Keratinocyte (primary cell): ENCODE measurements at regions not wholly inside any gene's neighbourhood (a gene's known extent, or its start where the extent isn't known, plus 50 kb on each side); places are given as distances from the start of the nearest gene placed in this dataset.

Experiments used
- DNase-seq: peaks from one replicate; pipeline ENCODE4 v3.0.0-alpha.2; 2011; ENCODE audit warnings: low read depth, missing footprints, low spot score
- FAIRE-seq: peaks from 2 replicates; lab custom pipeline; 2011; peaks lifted over from hg19 to GRCh38; lab: Jason Lieb, UNC
- H2AFZ ChIP-seq: 2 replicates; pipeline ENCODE4 v1.6.0; 2012; ENCODE audit warnings: low read length, control low read depth, inconsistent platforms; ENCODE audit not compliant: control insufficient read depth
- H3K27ac ChIP-seq: 2 replicates; pipeline ENCODE4 v1.5.1; 2011; ENCODE audit warnings: low read length; ENCODE audit not compliant: control insufficient read depth, insufficient read depth
- H3K27me3 ChIP-seq: 3 replicates; pipeline ENCODE4 v1.6.0; 2011; ENCODE audit warnings: low read length; ENCODE audit not compliant: control insufficient read depth, insufficient read depth; ENCODE audit errors: extremely low read depth
- H3K36me3 ChIP-seq, 2 experiments: 2 replicates in 1 of 2; 3 replicates in 1 of 2; pipeline ENCODE4 v1.5.1; 2011; ENCODE audit warnings: low read length in 2 of 2, mild to moderate bottlenecking in 1 of 2; ENCODE audit not compliant: control insufficient read depth in 2 of 2, insufficient read depth in 2 of 2; ENCODE audit errors: extremely low read depth in 1 of 2
- H3K4me1 ChIP-seq: 3 replicates; pipeline ENCODE4 v1.5.1; 2011; ENCODE audit warnings: low read length; ENCODE audit not compliant: control insufficient read depth, insufficient read depth; ENCODE audit errors: extremely low read depth
- H3K4me2 ChIP-seq: 3 replicates; pipeline ENCODE4 v1.6.0; 2011; ENCODE audit warnings: low read depth, low read length; ENCODE audit not compliant: control insufficient read depth, insufficient read depth; ENCODE audit errors: extremely low read depth
- H3K4me3 ChIP-seq, 3 experiments: fragments of 200-600 bp in 1 of 3; sonication (generic) in 1 of 3; 2 replicates in 2 of 3; 3 replicates in 1 of 3; pipeline ENCODE4 v1.5.1; 2011 to 2016; ENCODE audit warnings: low read length in 3 of 3, mild to moderate bottlenecking in 3 of 3, control low read depth in 2 of 3, inconsistent platforms in 1 of 3, low read depth in 1 of 3, mixed read lengths in 1 of 3, mixed run types in 1 of 3, moderate library complexity in 1 of 3; ENCODE audit not compliant: control insufficient read depth in 2 of 3, insufficient read depth in 2 of 3; ENCODE audit errors: extremely low read depth in 1 of 3
- H3K79me2 ChIP-seq: 2 replicates; pipeline ENCODE4 v1.6.0; 2012; ENCODE audit warnings: low read length; ENCODE audit not compliant: control insufficient read depth, insufficient read depth
- H3K9ac ChIP-seq: 3 replicates; pipeline ENCODE4 v1.6.0; 2011; ENCODE audit warnings: low read length; ENCODE audit not compliant: control insufficient read depth, insufficient read depth; ENCODE audit errors: extremely low read depth
- H3K9me1 ChIP-seq: 3 replicates; pipeline ENCODE4 v1.6.0; 2011; ENCODE audit warnings: low read length; ENCODE audit not compliant: control insufficient read depth, insufficient read depth; ENCODE audit errors: extremely low read depth
- H3K9me3 ChIP-seq: 2 replicates; pipeline ENCODE4 v1.5.1; 2012; ENCODE audit warnings: low read depth, low read length; ENCODE audit not compliant: control insufficient read depth
- H4K20me1 ChIP-seq: 3 replicates; pipeline ENCODE4 v1.6.0; 2011; ENCODE audit warnings: low read length; ENCODE audit not compliant: control insufficient read depth, insufficient read depth; ENCODE audit errors: extremely low read depth
- EZH2 ChIP-seq: IDR thresholded peaks from one replicate; pipeline ENCODE4 v1.6.1; 2012; ENCODE audit warnings: inconsistent platforms, mild to moderate bottlenecking, low read length, moderate library complexity
- dilution Hi-C: fragments of 300-500 bp; cut with MboI; formaldehyde crosslinking; loops from one replicate; pipeline ENCODE4 v1.7.0; 2020; ENCODE audit warnings: low sequenced_read_pairs; ENCODE audit not compliant: extremely low pct_ligation_motif_present
- TF ChIP-seq, protein P1 (sequence below), 3 experiments: IDR thresholded peaks in 1 of 3; conservative IDR thresholded peaks in 1 of 3; optimal IDR thresholded peaks in 1 of 3; 2 replicates in 2 of 3; 3 replicates in 1 of 3; pipeline versions ENCODE3 to v1.5.1; 2011; ENCODE audit warnings: low read length in 3 of 3, mild to moderate bottlenecking in 3 of 3, moderate library complexity in 2 of 3, control low read depth in 1 of 3, inconsistent platforms in 1 of 3; ENCODE audit not compliant: insufficient read depth in 2 of 3; ENCODE audit errors: extremely low read depth in 1 of 3

GRCh38 chr1:88056881-88057280 lies 627.2 kb upstream of the PKN2 start:
- Histone ChIP-seq H3K36me3 (no peaks in the 10 kb centered on the region), H3K9me1 (no peaks in the 10 kb centered on the region), H3K27me3 (no peaks in the 10 kb centered on the region), H3K9me3 (no peaks in the 10 kb centered on the region), H3K79me2 (no peaks in the 10 kb centered on the region), H3K9ac (no peak overlapping the region), H3K4me2 (no peak overlapping the region), H3K4me3 (no peak overlapping the region), H2AFZ (no peak overlapping the region), H3K4me1 (peaks cover 21% of the 10 kb centered on the region), H3K27ac (no peak overlapping the region), H4K20me1 (no peaks in the 10 kb centered on the region)
- DNase-seq (no peak), FAIRE-seq (no peak)
- dilution Hi-C loops: no loop called here
- TF ChIP-seq, protein P1, sequence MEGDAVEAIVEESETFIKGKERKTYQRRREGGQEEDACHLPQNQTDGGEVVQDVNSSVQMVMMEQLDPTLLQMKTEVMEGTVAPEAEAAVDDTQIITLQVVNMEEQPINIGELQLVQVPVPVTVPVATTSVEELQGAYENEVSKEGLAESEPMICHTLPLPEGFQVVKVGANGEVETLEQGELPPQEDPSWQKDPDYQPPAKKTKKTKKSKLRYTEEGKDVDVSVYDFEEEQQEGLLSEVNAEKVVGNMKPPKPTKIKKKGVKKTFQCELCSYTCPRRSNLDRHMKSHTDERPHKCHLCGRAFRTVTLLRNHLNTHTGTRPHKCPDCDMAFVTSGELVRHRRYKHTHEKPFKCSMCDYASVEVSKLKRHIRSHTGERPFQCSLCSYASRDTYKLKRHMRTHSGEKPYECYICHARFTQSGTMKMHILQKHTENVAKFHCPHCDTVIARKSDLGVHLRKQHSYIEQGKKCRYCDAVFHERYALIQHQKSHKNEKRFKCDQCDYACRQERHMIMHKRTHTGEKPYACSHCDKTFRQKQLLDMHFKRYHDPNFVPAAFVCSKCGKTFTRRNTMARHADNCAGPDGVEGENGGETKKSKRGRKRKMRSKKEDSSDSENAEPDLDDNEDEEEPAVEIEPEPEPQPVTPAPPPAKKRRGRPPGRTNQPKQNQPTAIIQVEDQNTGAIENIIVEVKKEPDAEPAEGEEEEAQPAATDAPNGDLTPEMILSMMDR (optimal IDR thresholded peaks at IDR 0.05 in 1 of 3, IDR thresholded peaks at IDR 0.05 in 1 of 3, conservative IDR thresholded peaks at IDR 0.05 in 1 of 3; ENCODE audit: extremely low read depth in 1 of 3, insufficient read depth in 2 of 3, low read length in 3 of 3): no peak
- TF ChIP-seq EZH2: no peak

- Histone ChIP-seq H3K27me3 (no peaks in the 10 kb centered on the region), H2AFZ (no peak overlapping the region), H3K27ac (no peak overlapping the region), H3K4me2 (no peak overlapping the region), H3K4me3 (no peak overlapping the region), H3K79me2 (no peaks in the 10 kb centered on the region), H3K9ac (no peak overlapping the region), H3K36me3 (no peaks in the 10 kb centered on the region), H4K20me1 (no peaks in the 10 kb centered on the region), H3K9me1 (no peaks in the 10 kb centered on the region), H3K9me3 (no peaks in the 10 kb centered on the region), H3K4me1 (peaks cover 22% of the 10 kb centered on the region)
- TF ChIP-seq, protein P1 (optimal IDR thresholded peaks at IDR 0.05 in 1 of 3, IDR thresholded peaks at IDR 0.05 in 1 of 3, conservative IDR thresholded peaks at IDR 0.05 in 1 of 3; ENCODE audit: extremely low read depth in 1 of 3, insufficient read depth in 2 of 3, low read length in 3 of 3): no peak
- TF ChIP-seq EZH2: no peak
- dilution Hi-C loops: no loop called here
- no peak for FAIRE-seq
- no peak for DNase-seq
Measured at GRCh38 chr1:88058205-88058604, 625.9 kb upstream of the PKN2 start.
